Spleen (tissue), 11 donors: ENCODE measurements at regions not wholly inside any gene's neighbourhood (a gene's known extent, or its start where the extent isn't known, plus 50 kb on each side); places are given as distances from the start of the nearest gene placed in this dataset.

Experiments used
- DNase-seq: peaks from one replicate; pipeline ENCODE4 v3.0.0-alpha.2; 2020
- H3K27ac ChIP-seq, 8 donors: fragments of 200-600 bp; sonication (generic) in 7 of 8; 1 replicate in 4 of 8; 2 replicates in 4 of 8; pipeline versions ENCODE4 v1.5.0 to v1.8.0; 2016 to 2021; ENCODE audit warnings: inconsistent platforms in 4 of 8, mild to moderate bottlenecking in 4 of 8, moderate library complexity in 1 of 8
- H3K27me3 ChIP-seq, 7 donors: fragments of 200-600 bp; sonication (generic) in 6 of 7; replicated peaks in 1 of 7; 1 replicate in 4 of 7; 2 replicates in 3 of 7; pipeline versions ENCODE4 v1.5.0 to v1.8.0; 2016 to 2021; ENCODE audit warnings: inconsistent platforms in 3 of 7, mild to moderate bottlenecking in 1 of 7
- H3K36me3 ChIP-seq, 6 donors: fragments of 200-600 bp; sonication (generic) in 5 of 6; 1 replicate in 4 of 6; 2 replicates in 2 of 6; pipeline versions ENCODE4 v1.5.0 to v1.8.0; 2016 to 2021; ENCODE audit warnings: inconsistent platforms in 2 of 6
- H3K4me1 ChIP-seq, 6 donors: fragments of 200-600 bp; sonication (generic) in 5 of 6; 1 replicate in 3 of 6; 2 replicates in 3 of 6; pipeline versions ENCODE4 v1.5.0 to v1.8.0; 2016 to 2021; ENCODE audit warnings: inconsistent platforms in 3 of 6
- H3K4me3 ChIP-seq, 8 donors: fragments of 200-600 bp; sonication (generic) in 7 of 8; 1 replicate in 4 of 8; 2 replicates in 4 of 8; pipeline versions ENCODE4 v1.5.0 to v1.8.0; 2016 to 2021; ENCODE audit warnings: inconsistent platforms in 4 of 8, mild to moderate bottlenecking in 4 of 8, moderate library complexity in 2 of 8
- H3K9me3 ChIP-seq, 8 donors: fragments of 200-600 bp; sonication (generic) in 7 of 8; 1 replicate in 4 of 8; 2 replicates in 4 of 8; pipeline versions ENCODE4 v1.5.0 to v1.8.0; 2016 to 2021; ENCODE audit warnings: inconsistent platforms in 4 of 8
- POLR2A ChIP-seq, 3 donors: fragments of 450-650 bp; IDR thresholded peaks; one replicate each; pipeline ENCODE4 v1.5.1; 2017; ENCODE audit warnings: antibody characterized with exemption in 3 of 3, mild to moderate bottlenecking in 1 of 3
- POLR2AphosphoS5 ChIP-seq, 3 donors: sonication (generic); formaldehyde crosslinking; IDR thresholded peaks; one replicate each; pipeline ENCODE4 v1.5.1; 2017; ENCODE audit warnings: antibody characterized with exemption in 3 of 3
- WGBS, 5 donors: extraction: QIAGEN DNeasy Blood & Tissue Kit in 3 of 5; methylation state at CpG; one replicate each; pipeline versions ENCODE4 v1.1.5 to v1.1.7; 2013 to 2018; 5-methylcytosine and 5-hydroxymethylcytosine counted together
- intact Hi-C: fragments of 100-400 bp; cut with DNase I; formaldehyde crosslinking; loops from one replicate; pipeline ENCODE4 v1.15.0; 2023; ENCODE audit warnings: low total_unique reads
- TF ChIP-seq, protein P1 (sequence below), 11 experiments: fragments of 200-600 bp in 7 of 11; fragments of 450-650 bp in 4 of 11; sonication (generic) in 4 of 11; IDR thresholded peaks in 8 of 11; conservative IDR thresholded peaks in 3 of 11; 1 replicate in 7 of 11; 2 replicates in 4 of 11; pipeline versions ENCODE4 v1.4.0 to v1.8.0; 2016 to 2021; ENCODE audit warnings: antibody characterized with exemption in 11 of 11, inconsistent platforms in 4 of 11, mild to moderate bottlenecking in 1 of 11
- donor health status: healthy with polysubstance abuse.
- donor health status: DM: no; HTN: no; CAD: no; lungs with moderate emphysema.
- donor health status: DM: no; HTN: no; CAD: no.
- donor health status: Bipolar disorder and iron deficiency.
- donor health status: healthy.
- donor health status: DM: no; HTN: no; CAD: no.
- donor health status: DM: yes; HTN: yes; CAD: no.

DNA sequence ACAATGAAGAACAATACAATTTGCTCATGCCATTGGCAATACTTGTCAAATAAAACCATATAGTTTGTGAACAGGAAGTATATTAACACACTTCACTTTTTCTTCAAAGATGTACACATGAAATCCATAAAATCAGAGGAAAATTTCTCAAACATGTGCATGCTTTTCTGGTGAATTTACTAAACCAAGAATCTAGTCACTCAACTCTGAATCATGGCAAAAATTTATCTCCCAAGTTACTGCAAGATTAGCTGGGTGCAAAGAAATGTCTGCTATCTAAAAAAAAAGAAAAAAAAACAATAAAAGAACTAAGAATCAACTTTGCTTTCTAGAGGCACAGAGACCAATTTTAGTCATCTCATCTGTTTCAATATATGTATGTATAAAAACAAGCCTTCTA, 419.2 kb downstream of the NR4A2 start:
- DNase-seq = no peak
- no peak for TF ChIP-seq POLR2A (IDR thresholded peaks at IDR 0.05)
- TF ChIP-seq, protein P1, sequence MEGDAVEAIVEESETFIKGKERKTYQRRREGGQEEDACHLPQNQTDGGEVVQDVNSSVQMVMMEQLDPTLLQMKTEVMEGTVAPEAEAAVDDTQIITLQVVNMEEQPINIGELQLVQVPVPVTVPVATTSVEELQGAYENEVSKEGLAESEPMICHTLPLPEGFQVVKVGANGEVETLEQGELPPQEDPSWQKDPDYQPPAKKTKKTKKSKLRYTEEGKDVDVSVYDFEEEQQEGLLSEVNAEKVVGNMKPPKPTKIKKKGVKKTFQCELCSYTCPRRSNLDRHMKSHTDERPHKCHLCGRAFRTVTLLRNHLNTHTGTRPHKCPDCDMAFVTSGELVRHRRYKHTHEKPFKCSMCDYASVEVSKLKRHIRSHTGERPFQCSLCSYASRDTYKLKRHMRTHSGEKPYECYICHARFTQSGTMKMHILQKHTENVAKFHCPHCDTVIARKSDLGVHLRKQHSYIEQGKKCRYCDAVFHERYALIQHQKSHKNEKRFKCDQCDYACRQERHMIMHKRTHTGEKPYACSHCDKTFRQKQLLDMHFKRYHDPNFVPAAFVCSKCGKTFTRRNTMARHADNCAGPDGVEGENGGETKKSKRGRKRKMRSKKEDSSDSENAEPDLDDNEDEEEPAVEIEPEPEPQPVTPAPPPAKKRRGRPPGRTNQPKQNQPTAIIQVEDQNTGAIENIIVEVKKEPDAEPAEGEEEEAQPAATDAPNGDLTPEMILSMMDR (IDR thresholded peaks at IDR 0.05 in 8 of 11, conservative IDR thresholded peaks at IDR 0.05 in 3 of 11) = no peak
- TF ChIP-seq POLR2AphosphoS5 (IDR thresholded peaks at IDR 0.05) = no peak
- intact Hi-C loops = no loop called here

DNA sequence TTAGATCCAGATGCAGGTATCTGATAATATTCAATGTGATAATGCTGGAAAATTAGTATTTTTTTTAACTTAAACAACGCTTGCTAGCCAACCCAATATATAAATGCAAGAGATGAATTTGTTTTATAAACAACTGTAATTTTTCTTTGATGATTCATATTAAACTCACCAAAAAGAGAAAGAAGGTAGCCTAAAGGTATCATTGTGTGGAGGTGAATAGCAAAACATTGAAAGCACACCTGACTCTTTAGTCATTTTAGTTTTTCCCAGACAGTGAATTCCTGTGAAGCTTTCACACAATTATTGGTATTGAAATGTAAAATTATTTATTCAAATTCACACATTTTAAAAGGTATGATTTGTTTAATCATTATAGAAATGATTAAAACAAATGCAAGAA, 424.0 kb downstream of the NR4A2 start:
- Histone ChIP-seq H3K27me3 (no peaks in the 10 kb centered on the region), H3K36me3 (no peaks in the 10 kb centered on the region), H3K4me3 (no peak overlapping the region), H3K4me1 (no peaks in the 10 kb centered on the region), H3K27ac (no peak overlapping the region), H3K9me3 (no peaks in the 10 kb centered on the region)
- 86 to 97% (median 87%) methylated on average over 1 of the region's 1 CpG for WGBS, 5 donors
- intact Hi-C loops = no loop called here
- DNase-seq = no peak
- TF ChIP-seq POLR2A (IDR thresholded peaks at IDR 0.05) = no peak
- TF ChIP-seq, protein P1 (IDR thresholded peaks at IDR 0.05 in 8 of 11, conservative IDR thresholded peaks at IDR 0.05 in 3 of 11) = no peak
- no peak for TF ChIP-seq POLR2AphosphoS5 (IDR thresholded peaks at IDR 0.05)

More for the DNA sequence above, 419.2 kb downstream of the NR4A2 start:
- Histone ChIP-seq H3K36me3 (no peaks in the 10 kb centered on the region), H3K27ac (no peak overlapping the region), H3K4me3 (no peak overlapping the region), H3K9me3 (no peaks in the 10 kb centered on the region), H3K27me3 (no peaks in the 10 kb centered on the region), H3K4me1 (no peaks in the 10 kb centered on the region)

DNA sequence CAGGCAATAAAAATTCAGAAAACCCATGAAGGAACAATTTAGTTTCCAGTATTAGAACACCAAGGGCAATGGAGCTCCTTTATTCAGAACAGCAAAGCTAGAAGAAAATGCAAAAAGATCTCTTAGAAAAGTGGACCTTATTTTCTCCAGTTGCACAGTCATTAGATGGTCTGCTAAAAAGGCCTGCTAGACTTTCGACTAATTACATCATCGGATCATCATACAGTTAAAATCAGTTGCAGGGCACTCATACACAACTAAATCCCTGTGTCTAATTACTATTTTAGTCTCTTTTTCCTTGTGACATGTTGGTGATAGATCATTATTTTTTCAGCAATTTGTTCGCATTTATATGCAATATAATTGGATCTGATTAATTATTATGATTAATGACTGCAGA, 425.3 kb downstream of the NR4A2 start:
- 81 to 86% (median 85%) methylated on average over 3 of the region's 3 CpGs for WGBS, 5 donors
- Histone ChIP-seq H3K4me1 (no peaks in the 10 kb centered on the region), H3K36me3 (no peaks in the 10 kb centered on the region), H3K4me3 (no peak overlapping the region), H3K27me3 (no peaks in the 10 kb centered on the region), H3K9me3 (no peaks in the 10 kb centered on the region), H3K27ac (no peak overlapping the region)
- DNase-seq = no peak
- intact Hi-C loops = no loop called here
- TF ChIP-seq POLR2AphosphoS5 (IDR thresholded peaks at IDR 0.05) (no peak), POLR2A (IDR thresholded peaks at IDR 0.05) (no peak)
- TF ChIP-seq, protein P1 (IDR thresholded peaks at IDR 0.05 in 8 of 11, conservative IDR thresholded peaks at IDR 0.05 in 3 of 11) = no peak

DNA sequence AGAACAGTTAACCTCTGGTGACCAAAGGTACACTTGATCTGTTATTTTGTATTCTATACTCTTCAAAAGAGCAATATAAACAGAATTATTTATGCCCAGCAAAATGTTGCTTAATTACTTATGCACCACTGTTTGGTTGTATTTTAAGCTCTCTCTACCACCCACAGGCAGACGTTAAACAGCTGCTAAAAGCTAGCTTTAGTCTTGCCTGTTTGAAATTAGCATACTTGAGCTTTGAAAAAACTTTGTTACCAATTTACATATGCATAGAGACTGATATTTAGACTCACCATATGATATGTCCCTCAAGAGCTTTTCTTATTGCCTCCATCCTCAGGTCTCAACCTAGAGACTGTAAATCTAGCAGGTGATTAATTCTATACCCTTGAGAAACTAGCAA, 426.9 kb downstream of the NR4A2 start:
- H3K27ac ChIP-seq = no peak overlapping the region
- intact Hi-C loops = no loop called here
- no peak overlapping the region for H3K4me3 ChIP-seq
- no peaks in the 10 kb centered on the region for H3K9me3 ChIP-seq
- H3K4me1 ChIP-seq = no peaks in the 10 kb centered on the region
- H3K36me3 ChIP-seq = no peaks in the 10 kb centered on the region
- 36 to 48% (median 41%) methylated on average over 1 of the region's 1 CpG for WGBS, 5 donors
- no peak for DNase-seq
- TF ChIP-seq POLR2AphosphoS5 (IDR thresholded peaks at IDR 0.05) (no peak), POLR2A (IDR thresholded peaks at IDR 0.05) (no peak)
- TF ChIP-seq, protein P1 (IDR thresholded peaks at IDR 0.05 in 8 of 11, conservative IDR thresholded peaks at IDR 0.05 in 3 of 11) = no peak
- H3K27me3 ChIP-seq = no peaks in the 10 kb centered on the region
